ENCODE measurements at regions not wholly inside any gene's neighbourhood (a gene's known extent, or its start where the extent isn't known, plus 50 kb on each side); places are given as distances from the start of the nearest gene placed in this dataset.

GRCh38 chr5:52657247-52657645 lies 130.5 kb upstream of the ITGA1 start:
- TF ChIP-seq CTCF (IDR thresholded peaks at IDR 0.05; ENCODE audit: low read length) (peak; percentile 56), EZH2phosphoT487 (IDR thresholded peaks at IDR 0.05; ENCODE audit: low read length) (no peak)
